ENCODE measurements at regions not wholly inside any gene's neighbourhood (a gene's known extent, or its start where the extent isn't known, plus 50 kb on each side); places are given as distances from the start of the nearest gene placed in this dataset.

GRCh38 chr5:10069637-10070313 lies 179.9 kb downstream of the ATPSCKMT start:
- TF ChIP-seq POLR2A (IDR thresholded peaks at IDR 0.05; ENCODE audit: extremely low read depth, insufficient read length) (no peak), CTCF (IDR thresholded peaks at IDR 0.05; ENCODE audit: low read depth, low read length) (no peak), MAX (IDR thresholded peaks at IDR 0.05; ENCODE audit: low read depth, low read length) (no peak)

Measured in NB4 (cell line).